Upper lobe of right lung (tissue), 1 donor: ENCODE measurements at regions not wholly inside any gene's neighbourhood (a gene's known extent, or its start where the extent isn't known, plus 50 kb on each side); places are given as distances from the start of the nearest gene placed in this dataset.

Experiments
- ATAC-seq: fragments of 200-7000 bp; cut with Tn5 transposase; one replicate; pipeline ENCODE4 v1.9.1; 2020; ENCODE audit warnings: mild to moderate bottlenecking, moderate library complexity
- DNase-seq: peaks from one replicate; pipeline ENCODE4 v3.0.0-alpha.2; 2020
- H3K27ac ChIP-seq: fragments of 200-600 bp; one replicate; pipeline ENCODE4 v1.8.0; 2022
- H3K27me3 ChIP-seq: fragments of 200-600 bp; one replicate; pipeline ENCODE4 v1.8.0; 2022; ENCODE audit warnings: mild to moderate bottlenecking
- H3K36me3 ChIP-seq: fragments of 200-600 bp; one replicate; pipeline ENCODE4 v1.8.0; 2022
- H3K4me1 ChIP-seq: fragments of 200-600 bp; one replicate; pipeline ENCODE4 v1.8.0; 2022
- H3K4me3 ChIP-seq: fragments of 200-600 bp; one replicate; pipeline ENCODE4 v1.8.0; 2022; ENCODE audit warnings: mild to moderate bottlenecking
- H3K9me3 ChIP-seq: fragments of 200-600 bp; one replicate; pipeline ENCODE4 v1.8.0; 2022
- intact Hi-C: fragments of 100-400 bp; cut with DNase I; formaldehyde crosslinking; loops from one replicate; pipeline ENCODE4 v1.11.0; 2022
- TF ChIP-seq, protein P1 (sequence below): fragments of 200-600 bp; IDR thresholded peaks from one replicate; pipeline ENCODE4 v1.8.0; 2022; ENCODE audit warnings: antibody characterized with exemption
- donor health status: DM: no; HTN: yes; CAD: no; lungs with severe emphysema.

DNA sequence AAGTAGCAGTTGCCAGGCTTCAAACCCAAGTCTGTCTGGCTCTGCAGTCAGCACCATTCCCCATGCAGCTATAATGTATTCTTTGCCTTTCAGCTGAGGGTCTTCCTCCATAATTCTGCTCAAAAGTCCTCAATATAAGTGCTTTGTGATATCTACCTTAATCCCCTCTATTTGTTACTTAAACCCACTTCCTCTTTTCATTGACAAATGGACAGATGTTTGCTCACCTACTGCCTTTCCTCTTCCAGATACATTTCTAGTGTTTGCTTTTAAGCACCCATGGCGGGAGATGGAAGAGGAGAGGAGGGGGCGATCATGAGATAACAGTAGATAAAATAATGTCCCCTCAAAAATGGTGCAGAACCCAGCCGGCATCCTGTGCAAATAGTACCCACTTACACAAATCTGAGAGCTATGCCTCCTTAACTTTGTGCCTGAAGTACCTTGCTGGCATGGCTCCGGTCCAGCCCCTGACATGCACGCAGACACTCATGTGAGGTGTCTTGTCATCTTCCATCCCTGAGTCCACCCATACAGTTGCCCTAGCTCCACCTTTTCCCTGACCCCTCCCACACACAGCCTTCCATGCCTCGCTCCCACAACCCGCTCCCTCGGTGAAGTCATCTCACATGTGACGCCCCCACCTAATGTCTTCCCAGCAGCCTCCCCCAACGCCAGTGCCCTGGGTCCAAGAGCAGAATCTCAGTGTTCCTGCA lies 109.6 kb downstream of the TRIM29 start:
- no peak overlapping the region for H3K27ac ChIP-seq
- no peak for ATAC-seq
- H3K27me3 ChIP-seq, result peaks cover 16% of the 10 kb centered on the region
- H3K4me3 ChIP-seq, result no peak overlapping the region
- DNase-seq, result no peak
- intact Hi-C loops, result no loop called here
- no peaks in the 10 kb centered on the region for H3K4me1 ChIP-seq
- no peaks in the 10 kb centered on the region for H3K9me3 ChIP-seq
- no peaks in the 10 kb centered on the region for H3K36me3 ChIP-seq
- TF ChIP-seq, protein P1, sequence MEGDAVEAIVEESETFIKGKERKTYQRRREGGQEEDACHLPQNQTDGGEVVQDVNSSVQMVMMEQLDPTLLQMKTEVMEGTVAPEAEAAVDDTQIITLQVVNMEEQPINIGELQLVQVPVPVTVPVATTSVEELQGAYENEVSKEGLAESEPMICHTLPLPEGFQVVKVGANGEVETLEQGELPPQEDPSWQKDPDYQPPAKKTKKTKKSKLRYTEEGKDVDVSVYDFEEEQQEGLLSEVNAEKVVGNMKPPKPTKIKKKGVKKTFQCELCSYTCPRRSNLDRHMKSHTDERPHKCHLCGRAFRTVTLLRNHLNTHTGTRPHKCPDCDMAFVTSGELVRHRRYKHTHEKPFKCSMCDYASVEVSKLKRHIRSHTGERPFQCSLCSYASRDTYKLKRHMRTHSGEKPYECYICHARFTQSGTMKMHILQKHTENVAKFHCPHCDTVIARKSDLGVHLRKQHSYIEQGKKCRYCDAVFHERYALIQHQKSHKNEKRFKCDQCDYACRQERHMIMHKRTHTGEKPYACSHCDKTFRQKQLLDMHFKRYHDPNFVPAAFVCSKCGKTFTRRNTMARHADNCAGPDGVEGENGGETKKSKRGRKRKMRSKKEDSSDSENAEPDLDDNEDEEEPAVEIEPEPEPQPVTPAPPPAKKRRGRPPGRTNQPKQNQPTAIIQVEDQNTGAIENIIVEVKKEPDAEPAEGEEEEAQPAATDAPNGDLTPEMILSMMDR, result no peak

DNA sequence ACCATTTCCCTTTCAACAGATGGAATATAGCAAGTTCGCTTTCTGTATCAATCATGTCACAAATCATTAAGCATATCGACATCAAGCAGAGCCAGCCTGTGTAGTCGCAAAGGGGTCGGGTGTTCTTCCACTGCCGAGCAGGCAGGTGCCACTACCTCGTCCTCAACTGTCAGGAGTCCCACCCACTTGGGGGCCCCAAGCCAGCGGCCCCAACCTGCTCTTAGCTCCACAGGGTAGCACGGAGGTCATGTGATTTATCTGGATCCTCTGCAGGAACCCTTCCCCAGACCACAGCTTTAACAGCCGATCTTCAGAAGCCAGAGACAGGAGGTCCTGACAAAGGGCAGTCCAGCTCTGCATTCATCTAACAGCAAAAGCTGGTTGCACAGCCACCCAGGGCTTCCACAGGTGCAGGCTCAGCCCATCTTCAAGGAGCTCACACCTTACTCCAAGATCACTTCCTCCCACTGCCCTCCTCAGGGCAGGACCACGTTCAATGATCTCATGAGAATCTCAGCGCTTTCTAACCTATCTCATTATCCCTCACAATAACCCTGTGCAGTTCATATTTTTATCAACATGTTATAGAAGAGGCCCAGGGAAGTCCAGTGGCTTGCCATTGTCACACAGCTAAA lies 110.2 kb downstream of the TRIM29 start:
- peaks cover 17% of the 10 kb centered on the region for H3K27me3 ChIP-seq

DNA sequence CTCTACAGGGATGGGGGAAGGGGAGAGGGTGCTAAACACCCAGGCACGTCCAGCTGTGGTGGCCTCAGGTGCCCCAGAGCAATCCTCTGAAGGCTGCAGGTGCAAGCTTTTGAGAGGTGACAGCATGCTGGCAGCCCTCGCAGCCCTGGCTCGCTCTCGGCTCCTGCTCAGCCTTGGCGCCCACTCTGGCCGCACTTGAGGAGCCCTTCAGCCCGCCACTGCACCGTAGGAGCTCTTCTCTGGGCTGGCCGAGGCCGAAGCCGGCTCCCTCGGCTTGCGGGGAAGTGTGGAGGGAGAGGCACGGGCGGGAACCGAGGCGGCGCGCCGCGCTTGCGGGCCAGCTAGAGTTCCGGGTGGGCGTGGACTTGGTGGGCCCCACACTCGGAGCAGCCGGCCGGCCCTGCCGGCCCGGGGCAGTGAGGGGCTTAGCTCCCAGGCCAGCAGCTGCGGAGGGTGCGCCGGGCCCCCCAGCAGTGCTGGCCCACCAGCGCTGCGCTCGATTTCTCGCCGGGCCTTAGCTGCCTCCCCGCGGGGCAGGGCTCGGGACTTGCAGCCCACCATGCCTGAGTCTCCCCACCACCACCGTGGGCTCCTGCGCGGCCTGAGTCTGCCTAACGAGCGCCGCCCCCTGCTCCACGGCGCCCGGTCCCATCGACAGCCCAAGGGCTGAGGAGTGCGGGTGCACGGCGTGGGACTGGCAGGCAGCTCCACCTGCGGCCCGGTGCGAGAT lies 112.1 kb downstream of the TRIM29 start:
- Histone ChIP-seq H3K9me3 (no peaks in the 10 kb centered on the region), H3K4me3 (no peak overlapping the region), H3K27ac (no peak overlapping the region), H3K36me3 (no peaks in the 10 kb centered on the region), H3K4me1 (no peaks in the 10 kb centered on the region), H3K27me3 (peaks cover 17% of the 10 kb centered on the region)
- DNase-seq (no peak), ATAC-seq (no peak)
- intact Hi-C loops, result no loop called here
- TF ChIP-seq, protein P1, result no peak

More for the DNA sequence above, 110.2 kb downstream of the TRIM29 start:
- TF ChIP-seq, protein P1, result no peak
- H3K36me3 ChIP-seq, result no peaks in the 10 kb centered on the region
- H3K27ac ChIP-seq, result no peak overlapping the region
- no peak for ATAC-seq
- no peaks in the 10 kb centered on the region for H3K9me3 ChIP-seq
- DNase-seq, result no peak
- H3K4me1 ChIP-seq, result no peaks in the 10 kb centered on the region
- H3K4me3 ChIP-seq, result no peak overlapping the region
- intact Hi-C loops, result no loop called here

DNA sequence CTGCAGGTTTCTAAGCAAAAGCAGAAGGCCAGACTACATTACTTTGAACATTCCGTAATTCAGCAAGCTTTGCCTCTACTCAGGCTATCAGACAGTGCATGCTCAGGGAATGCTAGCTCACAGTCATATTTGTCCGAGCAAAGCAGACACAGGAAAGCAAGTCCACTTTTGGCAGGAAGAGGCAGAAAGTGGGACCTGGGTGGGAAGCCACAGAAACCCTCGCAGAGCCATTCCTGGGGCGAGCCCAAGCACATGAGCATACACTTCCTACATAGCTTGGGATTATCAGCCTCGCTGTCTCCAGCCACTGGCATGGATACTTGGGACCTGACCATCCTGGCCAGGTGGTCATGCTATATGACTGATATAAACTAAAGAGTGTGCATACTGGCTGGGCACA lies 113.3 kb downstream of the TRIM29 start:
- TF ChIP-seq, protein P1, result no peak
- H3K27ac ChIP-seq, result no peak overlapping the region
- peaks cover 10% of the 10 kb centered on the region for H3K27me3 ChIP-seq
- no peaks in the 10 kb centered on the region for H3K4me1 ChIP-seq
- intact Hi-C loops, result no loop called here
- no peak for DNase-seq
- no peaks in the 10 kb centered on the region for H3K36me3 ChIP-seq
- H3K9me3 ChIP-seq, result no peaks in the 10 kb centered on the region
- no peak overlapping the region for H3K4me3 ChIP-seq
- ATAC-seq, result no peak

DNA sequence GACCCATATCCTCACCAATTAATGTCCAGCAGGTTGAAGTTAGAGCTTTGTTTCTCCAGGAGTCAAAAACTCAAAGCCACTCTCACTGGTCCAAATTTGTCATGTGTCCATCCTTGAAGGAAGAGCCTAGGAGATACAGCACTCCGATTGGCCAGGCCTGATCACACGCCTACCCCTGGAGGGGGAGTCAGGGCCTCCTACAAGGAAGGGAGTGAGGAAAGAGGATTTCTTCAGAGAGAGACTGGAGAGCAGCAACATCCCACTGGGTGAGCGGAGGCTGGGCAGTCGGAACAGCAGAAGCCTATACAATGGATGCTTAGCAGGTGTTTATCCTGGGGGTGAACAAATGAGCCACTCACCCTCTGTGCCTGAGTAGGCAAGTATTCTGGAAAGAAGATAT lies 113.9 kb downstream of the TRIM29 start:
- no peak for DNase-seq
- Histone ChIP-seq H3K27ac (no peak overlapping the region), H3K9me3 (no peaks in the 10 kb centered on the region), H3K4me3 (no peak overlapping the region), H3K27me3 (peaks cover 10% of the 10 kb centered on the region), H3K36me3 (no peaks in the 10 kb centered on the region), H3K4me1 (no peaks in the 10 kb centered on the region)
- ATAC-seq, result no peak
- intact Hi-C loops, result no loop called here
- TF ChIP-seq, protein P1, result no peak
